GM23248 (cell line): ENCODE measurements at regions not wholly inside any gene's neighbourhood (a gene's known extent, or its start where the extent isn't known, plus 50 kb on each side); places are given as distances from the start of the nearest gene placed in this dataset.

Experiments used
- EZH2 ChIP-seq: fragments of 200-600 bp; sonication (generic); IDR thresholded peaks from 2 replicates; pipeline ENCODE4 v1.6.1; 2018; ENCODE audit warnings: antibody characterized with exemption, mild to moderate bottlenecking; ENCODE audit not compliant: insufficient read depth, poor library complexity, severe bottlenecking
- EZH2phosphoT487 ChIP-seq: fragments of 200-600 bp; sonication (generic); IDR thresholded peaks from 2 replicates; pipeline ENCODE4 v1.6.1; 2018; ENCODE audit warnings: antibody characterized with exemption, moderate library complexity, mild to moderate bottlenecking, low read depth; ENCODE audit not compliant: insufficient read depth

DNA sequence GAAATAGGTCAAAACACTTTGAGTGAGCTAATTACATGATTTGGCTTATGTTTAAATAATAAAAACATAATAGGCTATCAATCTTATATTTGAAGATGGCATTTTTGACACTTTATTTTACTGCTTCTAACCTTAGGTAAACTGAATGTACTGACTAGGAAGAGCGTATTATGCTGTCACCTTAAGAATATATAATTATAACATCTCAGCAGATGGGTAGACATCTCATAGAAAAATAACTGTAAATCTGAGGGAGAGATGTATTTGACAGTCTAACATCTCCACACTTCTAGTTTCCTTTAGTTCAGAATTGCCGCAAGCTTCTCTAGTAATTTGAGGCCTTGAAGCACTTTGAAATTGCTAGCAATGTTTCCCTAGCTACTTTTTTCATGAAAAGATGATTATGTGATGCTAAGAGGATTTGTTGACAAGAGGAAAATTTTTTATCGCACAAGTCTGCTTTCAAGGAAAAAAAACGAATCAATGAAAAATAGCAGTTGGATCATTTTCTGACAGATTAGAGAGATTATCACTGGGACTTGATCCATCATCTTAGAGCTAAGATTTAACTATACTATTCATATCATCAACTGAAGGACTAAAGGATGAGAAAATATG lies 238.2 kb upstream of the NAALADL2 start:
- TF ChIP-seq EZH2, result no peak
- no peak for TF ChIP-seq EZH2phosphoT487
